ENCODE measurements at regions not wholly inside any gene's neighbourhood (a gene's known extent, or its start where the extent isn't known, plus 50 kb on each side); places are given as distances from the start of the nearest gene placed in this dataset.
"Not testable (repeated sequence)": the region's sequence is repeated elsewhere in the genome, so short reads cannot be mapped to it uniquely, and the experiment has no call there.

DNA sequence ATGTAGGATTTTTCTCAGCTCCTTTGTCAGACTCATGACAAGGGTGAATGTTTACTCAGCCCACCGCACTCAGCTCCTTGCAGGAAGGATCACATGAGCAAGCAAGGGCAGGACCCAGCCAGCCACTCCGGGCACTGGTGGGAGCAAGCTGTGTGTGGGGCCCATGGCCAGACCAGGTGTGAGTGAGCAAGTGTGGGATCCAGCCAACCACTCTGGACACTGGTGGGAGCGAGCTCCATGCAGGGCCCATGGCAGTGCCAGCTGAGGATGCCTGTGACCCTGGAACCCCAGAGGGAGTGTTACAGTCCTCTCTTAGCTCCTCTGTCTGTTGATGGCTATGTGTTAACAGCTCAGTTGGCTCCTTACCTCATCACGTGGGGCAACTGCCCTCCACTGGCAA lies 2750.6 kb downstream of the PCDH7 start:
- DNase-seq (ENCODE audit: low spot score in 2 of 2), result no peak
- no peaks in the 10 kb centered on the region for H3K4me1 ChIP-seq
- H3K27ac ChIP-seq, result no peak overlapping the region
- no peaks in the 10 kb centered on the region for H3K36me3 ChIP-seq
- no peaks in the 10 kb centered on the region for H3K27me3 ChIP-seq
- TF ChIP-seq, protein P1, sequence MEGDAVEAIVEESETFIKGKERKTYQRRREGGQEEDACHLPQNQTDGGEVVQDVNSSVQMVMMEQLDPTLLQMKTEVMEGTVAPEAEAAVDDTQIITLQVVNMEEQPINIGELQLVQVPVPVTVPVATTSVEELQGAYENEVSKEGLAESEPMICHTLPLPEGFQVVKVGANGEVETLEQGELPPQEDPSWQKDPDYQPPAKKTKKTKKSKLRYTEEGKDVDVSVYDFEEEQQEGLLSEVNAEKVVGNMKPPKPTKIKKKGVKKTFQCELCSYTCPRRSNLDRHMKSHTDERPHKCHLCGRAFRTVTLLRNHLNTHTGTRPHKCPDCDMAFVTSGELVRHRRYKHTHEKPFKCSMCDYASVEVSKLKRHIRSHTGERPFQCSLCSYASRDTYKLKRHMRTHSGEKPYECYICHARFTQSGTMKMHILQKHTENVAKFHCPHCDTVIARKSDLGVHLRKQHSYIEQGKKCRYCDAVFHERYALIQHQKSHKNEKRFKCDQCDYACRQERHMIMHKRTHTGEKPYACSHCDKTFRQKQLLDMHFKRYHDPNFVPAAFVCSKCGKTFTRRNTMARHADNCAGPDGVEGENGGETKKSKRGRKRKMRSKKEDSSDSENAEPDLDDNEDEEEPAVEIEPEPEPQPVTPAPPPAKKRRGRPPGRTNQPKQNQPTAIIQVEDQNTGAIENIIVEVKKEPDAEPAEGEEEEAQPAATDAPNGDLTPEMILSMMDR (IDR thresholded peaks at IDR 0.05), result no peak
- TF ChIP-seq POLR2AphosphoS5 (IDR thresholded peaks at IDR 0.05) (no peak), POLR2A (IDR thresholded peaks at IDR 0.05) (no peak)
- peaks cover 0 to 5% of the 10 kb centered on the region in 2 donors for H3K9me3 ChIP-seq
- no peak overlapping the region for H3K4me3 ChIP-seq
- intact Hi-C loops (cut with DNase I; ENCODE audit: low total_unique reads), result no loop called here

GRCh38 chr4:33477715-33478114 lies 2757.5 kb downstream of the PCDH7 start:
- intact Hi-C loops (cut with DNase I; ENCODE audit: low total_unique reads), result loop anchor here (5.0 kb wide), 1 partner anchor 155 kb away; no protein-coding TSS in a partner anchor
- DNase-seq (ENCODE audit: low spot score in 2 of 2), result no peak
- Histone ChIP-seq H3K27ac (no peak overlapping the region), H3K36me3 (no peaks in the 10 kb centered on the region), H3K4me3 (no peak overlapping the region), H3K9me3 (no peaks in the 10 kb centered on the region), H3K4me1 (no peaks in the 10 kb centered on the region), H3K27me3 (no peaks in the 10 kb centered on the region)
- no peak for TF ChIP-seq POLR2A (IDR thresholded peaks at IDR 0.05)
- TF ChIP-seq POLR2AphosphoS5 (IDR thresholded peaks at IDR 0.05), result no peak
- TF ChIP-seq, protein P1 (IDR thresholded peaks at IDR 0.05), result no peak

- H3K4me3 ChIP-seq, result no peak overlapping the region
- H3K27ac ChIP-seq, result no peak overlapping the region
- H3K27me3 ChIP-seq, result no peaks in the 10 kb centered on the region
- intact Hi-C loops (cut with DNase I; ENCODE audit: low total_unique reads), result no loop called here
- H3K4me1 ChIP-seq, result no peaks in the 10 kb centered on the region
- no peaks in the 10 kb centered on the region for H3K9me3 ChIP-seq
- no peak for DNase-seq (ENCODE audit: low spot score in 2 of 2)
- no peaks in the 10 kb centered on the region for H3K36me3 ChIP-seq
- no peak for TF ChIP-seq POLR2A (IDR thresholded peaks at IDR 0.05)
Observed at GRCh38 chr4:33482773-33483172, 2761.5 kb downstream of the ARAP2 start.

DNA sequence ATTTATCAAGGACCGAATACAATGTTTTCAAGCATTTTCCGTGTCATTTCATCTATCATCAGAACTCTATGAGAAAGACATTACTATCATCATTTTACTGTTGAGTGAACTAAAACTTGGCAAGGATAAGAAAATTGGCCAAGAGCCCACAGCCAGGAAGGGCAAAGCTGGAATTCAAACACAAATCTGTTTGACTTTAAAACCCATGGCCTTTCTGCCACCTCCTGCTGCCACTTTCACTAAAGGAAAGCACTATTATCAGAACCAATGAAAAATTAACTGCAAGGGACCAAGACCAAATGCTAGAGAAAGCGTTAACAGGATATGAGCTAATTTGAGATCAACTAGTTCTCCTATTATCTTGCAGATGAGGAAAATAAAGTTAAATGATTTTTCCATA lies 2759.2 kb downstream of the ARAP2 start:
- no peaks in the 10 kb centered on the region for H3K9me3 ChIP-seq
- H3K27ac ChIP-seq, result no peak overlapping the region
- H3K4me1 ChIP-seq, result no peaks in the 10 kb centered on the region
- H3K4me3 ChIP-seq, result no peak overlapping the region
- TF ChIP-seq POLR2A (IDR thresholded peaks at IDR 0.05) (no peak), POLR2AphosphoS5 (IDR thresholded peaks at IDR 0.05) (no peak)
- TF ChIP-seq, protein P1 (IDR thresholded peaks at IDR 0.05), result no peak
- no peaks in the 10 kb centered on the region for H3K36me3 ChIP-seq
- no peak for DNase-seq (ENCODE audit: low spot score in 2 of 2)
- intact Hi-C loops (cut with DNase I; ENCODE audit: low total_unique reads), result no loop called here
- no peaks in the 10 kb centered on the region for H3K27me3 ChIP-seq

GRCh38 chr4:33493231-33493630 lies 2751.1 kb downstream of the ARAP2 start:
- Histone ChIP-seq H3K4me1 (no peaks in the 10 kb centered on the region), H3K27me3 (no peaks in the 10 kb centered on the region), H3K27ac (no peak overlapping the region), H3K4me3 (no peak overlapping the region), H3K9me3 (no peaks in the 10 kb centered on the region), H3K36me3 (no peaks in the 10 kb centered on the region)
- intact Hi-C loops (cut with DNase I; ENCODE audit: low total_unique reads), result no loop called here
- TF ChIP-seq POLR2A (IDR thresholded peaks at IDR 0.05), result no peak
- TF ChIP-seq, protein P1 (IDR thresholded peaks at IDR 0.05), result no peak
- no peak for DNase-seq (ENCODE audit: low spot score in 2 of 2)

- H3K4me3 ChIP-seq, result no peak overlapping the region
Observed at GRCh38 chr4:33494150-33494549, 2750.2 kb downstream of the ARAP2 start.

DNA sequence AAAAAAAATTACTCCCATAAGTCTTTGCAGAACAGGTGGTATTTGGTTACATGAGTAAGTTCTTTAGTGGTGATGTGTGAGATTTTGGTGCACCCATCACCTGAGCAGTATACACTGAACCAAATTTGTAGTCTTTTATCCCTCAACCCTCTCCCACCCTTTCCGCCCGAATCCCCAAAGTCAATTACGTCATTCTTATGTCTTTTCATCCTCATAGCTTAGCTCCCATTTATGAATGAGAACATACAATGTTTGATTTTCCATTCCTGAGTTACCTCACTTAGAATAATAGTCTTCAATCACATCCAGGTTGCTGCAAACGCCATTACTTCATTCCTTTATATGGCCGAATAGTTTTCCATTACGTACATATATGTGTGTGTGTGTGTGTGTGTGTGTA lies 2742.7 kb downstream of the ARAP2 start:
- H3K9me3 ChIP-seq, result peaks cover 6 to 21% of the 10 kb centered on the region in 2 donors
- H3K36me3 ChIP-seq; DNase-seq (ENCODE audit: low spot score in 2 of 2); H3K4me3 ChIP-seq; H3K4me1 ChIP-seq; H3K27ac ChIP-seq; intact Hi-C loops (cut with DNase I; ENCODE audit: low total_unique reads); H3K27me3 ChIP-seq: not testable (repeated sequence)

More at GRCh38 chr4:33494150-33494549, 2750.2 kb downstream of the ARAP2 start:
- no peaks in the 10 kb centered on the region for H3K27me3 ChIP-seq
- H3K4me1 ChIP-seq, result no peaks in the 10 kb centered on the region
- no peaks in the 10 kb centered on the region for H3K9me3 ChIP-seq
- intact Hi-C loops (cut with DNase I; ENCODE audit: low total_unique reads), result no loop called here
- DNase-seq (ENCODE audit: low spot score in 2 of 2), result no peak
- H3K36me3 ChIP-seq, result no peaks in the 10 kb centered on the region
- TF ChIP-seq, protein P1 (IDR thresholded peaks at IDR 0.05), result no peak
- TF ChIP-seq POLR2AphosphoS5 (IDR thresholded peaks at IDR 0.05) (no peak), POLR2A (IDR thresholded peaks at IDR 0.05) (no peak)
- no peak overlapping the region for H3K27ac ChIP-seq
